ENCODE measurements at regions not wholly inside any gene's neighbourhood (a gene's known extent, or its start where the extent isn't known, plus 50 kb on each side); places are given as distances from the start of the nearest gene placed in this dataset.

- TF ChIP-seq RAD21 (IDR thresholded peaks at IDR 0.05 in 1 of 2, conservative IDR thresholded peaks at IDR 0.05 in 1 of 2; ENCODE audit: low read depth in 2 of 2, low read length in 2 of 2): peak; percentile 78 to 79
These were observed 1025.8 kb downstream of the FAM181B start (continued) for GRCh38 chr11:81707881-81708280.

Data from H1 (cell line).